Upper lobe of right lung (tissue), 1 donor: ENCODE measurements at regions not wholly inside any gene's neighbourhood (a gene's known extent, or its start where the extent isn't known, plus 50 kb on each side); places are given as distances from the start of the nearest gene placed in this dataset.

Experiments
- ATAC-seq: fragments of 200-7000 bp; cut with Tn5 transposase; one replicate; pipeline ENCODE4 v1.9.1; 2020; ENCODE audit warnings: mild to moderate bottlenecking, moderate library complexity
- DNase-seq: peaks from one replicate; pipeline ENCODE4 v3.0.0-alpha.2; 2020
- H3K27ac ChIP-seq: fragments of 200-600 bp; one replicate; pipeline ENCODE4 v1.8.0; 2022
- H3K27me3 ChIP-seq: fragments of 200-600 bp; one replicate; pipeline ENCODE4 v1.8.0; 2022; ENCODE audit warnings: mild to moderate bottlenecking
- H3K36me3 ChIP-seq: fragments of 200-600 bp; one replicate; pipeline ENCODE4 v1.8.0; 2022
- H3K4me1 ChIP-seq: fragments of 200-600 bp; one replicate; pipeline ENCODE4 v1.8.0; 2022
- H3K4me3 ChIP-seq: fragments of 200-600 bp; one replicate; pipeline ENCODE4 v1.8.0; 2022; ENCODE audit warnings: mild to moderate bottlenecking
- H3K9me3 ChIP-seq: fragments of 200-600 bp; one replicate; pipeline ENCODE4 v1.8.0; 2022
- CTCF ChIP-seq: fragments of 200-600 bp; IDR thresholded peaks from one replicate; pipeline ENCODE4 v1.8.0; 2022; ENCODE audit warnings: antibody characterized with exemption
- intact Hi-C: fragments of 100-400 bp; cut with DNase I; formaldehyde crosslinking; loops from one replicate; pipeline ENCODE4 v1.11.0; 2022
- donor health status: DM: no; HTN: yes; CAD: no; lungs with severe emphysema.

- peaks cover 10% of the 10 kb centered on the region for H3K9me3 ChIP-seq
Observed at GRCh38 chr7:68610701-68611100, 987.6 kb upstream of the AUTS2 start.

GRCh38 chr7:68613405-68613804, 984.9 kb upstream of the AUTS2 start:
- no peak for DNase-seq

More at GRCh38 chr7:68610701-68611100, 987.6 kb upstream of the AUTS2 start:
- intact Hi-C loops: no loop called here
- Histone ChIP-seq H3K36me3 (no peaks in the 10 kb centered on the region), H3K27ac (no peak overlapping the region), H3K27me3 (no peaks in the 10 kb centered on the region), H3K4me1 (no peaks in the 10 kb centered on the region), H3K4me3 (no peak overlapping the region)
- TF ChIP-seq CTCF: no peak
- DNase-seq: no peak
- no peak for ATAC-seq

GRCh38 chr7:68613897-68614296, 984.4 kb upstream of the AUTS2 start:
- no peak for ATAC-seq
- no peak for TF ChIP-seq CTCF
- H3K9me3 ChIP-seq: no peaks in the 10 kb centered on the region
- no peak for DNase-seq
- H3K36me3 ChIP-seq: no peaks in the 10 kb centered on the region
- no peaks in the 10 kb centered on the region for H3K27me3 ChIP-seq
- intact Hi-C loops: no loop called here
- H3K4me3 ChIP-seq: no peak overlapping the region
- H3K4me1 ChIP-seq: no peaks in the 10 kb centered on the region
- H3K27ac ChIP-seq: no peak overlapping the region

More at GRCh38 chr7:68613405-68613804, 984.9 kb upstream of the AUTS2 start:
- Histone ChIP-seq H3K36me3 (no peaks in the 10 kb centered on the region), H3K4me1 (no peaks in the 10 kb centered on the region), H3K9me3 (peaks cover 4% of the 10 kb centered on the region), H3K27ac (no peak overlapping the region), H3K4me3 (no peak overlapping the region), H3K27me3 (no peaks in the 10 kb centered on the region)
- no peak for ATAC-seq
- intact Hi-C loops: no loop called here
- no peak for TF ChIP-seq CTCF

GRCh38 chr7:68619526-68619925, 978.7 kb upstream of the AUTS2 start:
- Histone ChIP-seq H3K4me1 (no peaks in the 10 kb centered on the region), H3K27ac (no peak overlapping the region), H3K9me3 (no peaks in the 10 kb centered on the region), H3K27me3 (no peaks in the 10 kb centered on the region), H3K4me3 (no peak overlapping the region), H3K36me3 (no peaks in the 10 kb centered on the region)
- intact Hi-C loops: no loop called here
- TF ChIP-seq CTCF: no peak
- ATAC-seq (no peak), DNase-seq (no peak)

GRCh38 chr7:68622500-68622899, 975.8 kb upstream of the AUTS2 start:
- H3K4me3 ChIP-seq: no peak overlapping the region
- no peak for DNase-seq
- no peak for TF ChIP-seq CTCF
- no peaks in the 10 kb centered on the region for H3K27me3 ChIP-seq
- intact Hi-C loops: no loop called here
- H3K27ac ChIP-seq: no peak overlapping the region
- no peak for ATAC-seq
- no peaks in the 10 kb centered on the region for H3K9me3 ChIP-seq
- no peaks in the 10 kb centered on the region for H3K36me3 ChIP-seq
- H3K4me1 ChIP-seq: no peaks in the 10 kb centered on the region

- DNase-seq: no peak
- no peak for TF ChIP-seq CTCF
- Histone ChIP-seq H3K9me3 (no peaks in the 10 kb centered on the region), H3K4me3 (no peak overlapping the region), H3K4me1 (no peaks in the 10 kb centered on the region), H3K27ac (no peak overlapping the region), H3K36me3 (no peaks in the 10 kb centered on the region), H3K27me3 (no peaks in the 10 kb centered on the region)
- intact Hi-C loops: no loop called here
- no peak for ATAC-seq
Observed at GRCh38 chr7:68623030-68623429, 975.2 kb upstream of the AUTS2 start.
